ENCODE measurements at regions not wholly inside any gene's neighbourhood (a gene's known extent, or its start where the extent isn't known, plus 50 kb on each side); places are given as distances from the start of the nearest gene placed in this dataset.
"Not testable (repeated sequence)": the region's sequence is repeated elsewhere in the genome, so short reads cannot be mapped to it uniquely, and the experiment has no call there.

DNA sequence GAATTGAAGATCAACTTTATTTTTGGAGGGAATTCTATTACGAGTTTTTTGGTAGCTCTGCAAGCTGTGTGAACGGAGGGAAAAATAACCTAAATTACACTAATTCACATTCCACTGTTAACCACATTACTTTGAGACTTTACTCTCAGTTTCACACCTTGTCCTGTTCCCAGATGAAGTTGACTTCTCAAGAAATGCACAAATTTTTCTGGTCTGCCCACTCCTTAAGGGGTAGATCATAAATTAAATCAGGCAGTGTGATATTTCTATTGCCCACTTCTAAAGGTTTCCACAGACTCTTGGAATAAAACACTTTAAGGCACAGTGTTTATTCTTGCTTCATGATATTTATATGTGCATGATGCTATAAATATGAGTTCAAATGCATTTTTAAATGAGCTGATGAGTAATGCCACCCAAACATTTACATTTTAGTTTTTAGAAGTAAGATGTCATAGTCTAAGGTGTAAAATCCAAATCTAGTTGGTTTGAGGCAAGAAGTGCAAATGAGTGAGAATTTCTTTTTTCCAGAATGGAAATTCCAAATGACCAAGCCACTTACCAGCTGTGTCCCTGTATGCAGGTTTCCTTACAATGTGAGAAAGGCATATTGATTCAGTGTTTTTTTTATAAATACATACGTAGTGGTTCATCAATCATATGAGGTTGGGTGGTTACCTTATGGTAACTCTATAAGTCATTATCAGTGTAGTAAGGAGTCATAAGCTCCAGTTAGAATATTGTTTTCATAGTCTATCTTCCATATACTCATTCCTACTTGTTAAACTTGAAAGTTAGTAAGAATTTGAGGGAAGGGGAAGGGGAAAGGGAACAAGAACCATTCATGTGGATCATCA lies 437.7 kb upstream of the MEF2C start:
- DNase-seq (ENCODE audit: low read depth): no peak
- H3K4me3 ChIP-seq (ENCODE audit: low read depth, low read length): no peak overlapping the region
- TF ChIP-seq, protein P1, sequence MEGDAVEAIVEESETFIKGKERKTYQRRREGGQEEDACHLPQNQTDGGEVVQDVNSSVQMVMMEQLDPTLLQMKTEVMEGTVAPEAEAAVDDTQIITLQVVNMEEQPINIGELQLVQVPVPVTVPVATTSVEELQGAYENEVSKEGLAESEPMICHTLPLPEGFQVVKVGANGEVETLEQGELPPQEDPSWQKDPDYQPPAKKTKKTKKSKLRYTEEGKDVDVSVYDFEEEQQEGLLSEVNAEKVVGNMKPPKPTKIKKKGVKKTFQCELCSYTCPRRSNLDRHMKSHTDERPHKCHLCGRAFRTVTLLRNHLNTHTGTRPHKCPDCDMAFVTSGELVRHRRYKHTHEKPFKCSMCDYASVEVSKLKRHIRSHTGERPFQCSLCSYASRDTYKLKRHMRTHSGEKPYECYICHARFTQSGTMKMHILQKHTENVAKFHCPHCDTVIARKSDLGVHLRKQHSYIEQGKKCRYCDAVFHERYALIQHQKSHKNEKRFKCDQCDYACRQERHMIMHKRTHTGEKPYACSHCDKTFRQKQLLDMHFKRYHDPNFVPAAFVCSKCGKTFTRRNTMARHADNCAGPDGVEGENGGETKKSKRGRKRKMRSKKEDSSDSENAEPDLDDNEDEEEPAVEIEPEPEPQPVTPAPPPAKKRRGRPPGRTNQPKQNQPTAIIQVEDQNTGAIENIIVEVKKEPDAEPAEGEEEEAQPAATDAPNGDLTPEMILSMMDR (conservative IDR thresholded peaks at IDR 0.05; ENCODE audit: low read depth, low read length): no peak

DNA sequence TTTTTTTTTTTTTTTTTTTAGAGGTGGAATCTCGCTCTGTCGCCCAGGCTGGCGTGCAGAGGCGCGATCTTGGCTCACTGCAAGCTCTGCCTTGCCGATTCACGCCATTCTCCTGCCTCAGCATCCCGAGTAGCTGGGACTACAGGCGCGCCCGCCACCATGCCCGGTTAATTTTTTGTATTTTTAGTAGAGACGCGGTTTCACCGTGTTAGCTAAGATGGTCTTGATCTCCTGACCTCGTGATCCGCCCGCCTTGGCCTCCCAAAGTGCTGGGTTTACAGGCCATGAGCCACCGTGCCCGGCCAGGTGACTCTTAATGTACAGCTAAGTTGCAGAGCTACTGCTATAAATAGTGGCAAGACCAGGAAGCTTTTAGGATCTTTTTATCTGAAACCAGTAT lies 434.9 kb upstream of the MEF2C start:
- not testable (repeated sequence) for H3K4me3 ChIP-seq (ENCODE audit: low read depth, low read length); DNase-seq (ENCODE audit: low read depth)

DNA sequence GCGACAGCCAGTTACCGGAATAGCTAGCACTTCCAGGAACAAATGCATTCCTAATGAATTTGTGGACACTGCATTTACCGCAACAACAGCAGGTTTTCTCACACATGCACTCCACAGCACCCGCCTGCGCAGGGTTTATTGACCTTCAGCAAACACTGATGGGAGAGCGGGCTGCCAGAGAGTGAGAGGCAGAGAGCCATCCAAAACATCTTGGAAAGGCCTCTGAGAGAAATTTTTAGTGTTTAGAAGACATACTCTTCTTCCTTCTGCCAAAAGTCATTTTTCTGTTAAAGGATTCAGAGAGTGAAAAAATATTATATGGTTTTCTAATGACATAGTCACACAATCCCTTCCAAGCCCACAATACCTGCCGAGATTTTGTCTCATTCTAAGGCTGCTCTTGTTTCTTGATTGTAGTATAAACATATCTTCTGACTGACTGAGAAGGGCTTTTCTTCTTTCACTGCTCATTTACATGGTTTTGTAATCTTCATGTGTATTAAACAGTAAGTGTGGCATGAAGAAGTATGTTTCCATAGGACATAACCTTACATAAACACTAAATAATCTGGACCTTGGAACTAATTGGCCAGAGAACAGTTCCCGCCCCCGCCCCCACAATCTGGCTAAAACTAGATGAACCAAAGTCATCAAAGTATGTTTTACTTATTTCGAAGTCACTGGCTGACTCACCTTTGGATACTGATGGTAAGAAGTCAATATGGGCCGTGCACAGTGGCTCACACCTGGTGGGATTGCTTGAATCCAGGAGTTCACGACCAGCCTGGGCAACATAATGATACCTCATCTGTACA lies 432.5 kb upstream of the MEF2C start:
- TF ChIP-seq, protein P1 (conservative IDR thresholded peaks at IDR 0.05; ENCODE audit: low read depth, low read length): no peak
- no peak overlapping the region for H3K4me3 ChIP-seq (ENCODE audit: low read depth, low read length)
- DNase-seq (ENCODE audit: low read depth): peak; percentile 88

DNA sequence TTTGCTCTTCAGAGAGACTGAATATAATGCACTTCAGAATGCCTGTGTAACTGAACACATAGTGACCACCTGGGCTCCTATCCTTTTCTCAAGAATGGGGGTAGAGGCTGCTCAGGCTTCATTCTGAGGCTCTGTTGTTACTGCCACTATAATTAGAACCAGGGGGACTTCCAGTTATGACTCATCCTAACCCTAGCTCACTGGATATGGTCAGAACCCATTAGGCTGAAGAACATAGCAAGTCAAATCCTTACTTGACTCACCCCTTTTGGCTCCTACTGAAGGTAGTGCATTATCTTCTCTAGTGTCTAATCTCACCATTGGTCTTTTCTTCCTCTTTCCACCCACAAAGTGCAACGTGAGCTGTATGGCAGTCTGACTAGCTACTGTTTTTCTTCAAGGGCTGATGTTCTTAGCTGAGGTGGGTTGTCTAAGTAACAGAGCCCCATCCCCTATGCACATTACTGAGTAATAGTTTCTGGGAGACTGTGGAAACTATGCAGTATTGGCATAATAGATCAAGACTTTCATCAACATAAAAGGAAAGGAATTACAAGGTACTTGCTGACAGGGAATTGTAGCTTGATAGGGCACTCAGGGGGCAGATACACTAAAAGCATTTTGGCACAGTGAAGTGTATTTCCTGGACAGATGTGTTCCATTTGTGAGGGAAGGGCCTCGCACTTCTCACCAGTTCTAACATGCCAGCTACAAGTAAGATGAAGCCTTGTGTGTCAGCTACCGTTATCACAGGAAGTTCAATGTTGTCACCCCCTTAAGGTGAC lies 431.0 kb upstream of the MEF2C start:
- TF ChIP-seq, protein P1 (conservative IDR thresholded peaks at IDR 0.05; ENCODE audit: low read depth, low read length): no peak
- peak; percentile 87 for DNase-seq (ENCODE audit: low read depth)
- no peak overlapping the region for H3K4me3 ChIP-seq (ENCODE audit: low read depth, low read length)

DNA sequence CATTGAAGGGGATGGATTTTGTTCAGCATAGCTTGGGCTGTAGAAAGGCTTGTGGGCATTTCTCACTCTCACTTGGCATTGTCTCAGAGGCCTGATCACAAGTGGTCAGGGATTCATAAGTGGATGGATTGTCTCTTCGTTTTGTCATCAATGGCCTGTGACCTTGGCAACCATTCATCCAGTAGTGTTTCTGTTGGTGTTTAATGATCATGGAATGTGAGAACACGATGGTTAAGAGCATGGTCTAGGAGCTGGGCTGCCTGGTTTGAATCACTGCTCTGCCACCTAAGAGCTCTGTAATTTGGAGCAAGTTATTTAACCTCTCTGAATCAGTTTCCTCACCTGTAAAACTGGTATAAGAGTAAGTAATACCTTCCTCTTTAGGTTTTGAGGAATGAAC lies 430.1 kb upstream of the MEF2C start:
- TF ChIP-seq, protein P1 (conservative IDR thresholded peaks at IDR 0.05; ENCODE audit: low read depth, low read length): no peak
- DNase-seq (ENCODE audit: low read depth): peak; percentile 68
- H3K4me3 ChIP-seq (ENCODE audit: low read depth, low read length): no peak overlapping the region

DNA sequence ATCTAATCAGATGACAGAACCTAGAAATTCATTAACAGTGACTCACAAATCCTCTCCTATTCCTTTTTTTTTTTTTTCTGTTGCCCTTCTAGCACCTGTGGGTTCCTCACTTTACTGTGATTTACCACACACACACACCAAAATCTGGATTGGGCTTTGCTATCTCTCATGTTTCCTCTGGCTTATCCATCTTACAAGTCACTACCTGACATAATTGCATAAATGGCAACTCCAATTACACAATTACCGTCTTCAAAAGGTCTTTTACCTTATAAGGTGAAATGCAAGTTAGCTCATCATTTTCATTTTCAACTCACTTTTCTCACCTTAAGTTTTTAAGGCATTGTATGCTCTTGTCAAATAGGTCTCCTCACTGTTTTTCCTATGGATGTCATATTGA lies 426.3 kb upstream of the MEF2C start:
- TF ChIP-seq, protein P1 (conservative IDR thresholded peaks at IDR 0.05; ENCODE audit: low read depth, low read length): no peak
- DNase-seq (ENCODE audit: low read depth): no peak
- no peak overlapping the region for H3K4me3 ChIP-seq (ENCODE audit: low read depth, low read length)

DNA sequence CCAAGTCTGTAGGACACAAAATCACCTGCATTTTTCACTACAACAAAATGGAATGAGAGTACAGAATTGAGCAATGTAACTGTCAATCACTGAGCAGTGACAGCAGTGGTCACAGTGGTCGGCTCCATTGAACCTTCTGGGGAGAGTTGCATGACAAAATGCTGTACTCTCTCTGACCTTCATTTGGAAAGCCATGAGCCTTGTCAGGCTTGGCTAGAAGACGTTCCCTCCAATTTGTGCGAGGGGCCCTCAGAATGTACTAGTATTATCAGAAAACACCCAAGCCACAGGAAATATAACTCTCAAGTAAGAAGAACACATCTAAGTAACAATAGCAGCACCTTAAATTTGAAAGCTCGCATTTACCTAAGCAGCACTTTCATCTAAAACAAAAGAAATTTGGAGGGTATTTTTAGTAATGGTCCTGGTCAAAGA lies 425.6 kb upstream of the MEF2C start:
- no peak overlapping the region for H3K4me3 ChIP-seq (ENCODE audit: low read depth, low read length)
- no peak for DNase-seq (ENCODE audit: low read depth)
- TF ChIP-seq, protein P1 (conservative IDR thresholded peaks at IDR 0.05; ENCODE audit: low read depth, low read length): no peak
